ENCODE measurements at regions not wholly inside any gene's neighbourhood (a gene's known extent, or its start where the extent isn't known, plus 50 kb on each side); places are given as distances from the start of the nearest gene placed in this dataset.

GRCh38 chr18:28342231-28342630, 165.3 kb upstream of the CDH2 start:
- ChIA-PET POLR2A (no interaction called here), CTCF (no interaction called here)
- H3K36me3 Mint-ChIP-seq (ENCODE audit: low read depth), result no peaks in the 10 kb centered on the region
- intact Hi-C loops (cut with micrococcal nuclease), result no loop called here
- ATAC-seq (ENCODE audit: low read depth) (no peak), DNase-seq (no peak)
- H3K4me3 Mint-ChIP-seq, result no peak overlapping the region
- no peak for TF ChIP-seq CTCF (IDR thresholded peaks at IDR 0.05)
- peaks cover 5% of the 10 kb centered on the region for H3K9me3 Mint-ChIP-seq
- H3K27ac Mint-ChIP-seq, result no peak overlapping the region
- H3K4me1 Mint-ChIP-seq, result no peaks in the 10 kb centered on the region
- H3K27me3 Mint-ChIP-seq, result no peaks in the 10 kb centered on the region

GRCh38 chr18:28338316-28338715, 161.4 kb upstream of the CDH2 start:
- Mint-ChIP-seq H3K27me3 (no peaks in the 10 kb centered on the region), H3K36me3 (ENCODE audit: low read depth) (no peaks in the 10 kb centered on the region), H3K4me1 (no peaks in the 10 kb centered on the region), H3K9me3 (no peaks in the 10 kb centered on the region), H3K27ac (no peak overlapping the region), H3K4me3 (no peak overlapping the region)
- ChIA-PET CTCF (no interaction called here), POLR2A (interaction anchor here (0.7 kb wide), 1 partner anchor 632 kb away, joined by 4 read pairs; no protein-coding TSS in a partner anchor)
- no peak for TF ChIP-seq CTCF (IDR thresholded peaks at IDR 0.05)
- DNase-seq, result no peak
- no peak for ATAC-seq (ENCODE audit: low read depth)
- intact Hi-C loops (cut with micrococcal nuclease), result no loop called here

- ATAC-seq (ENCODE audit: low read depth) (no peak), DNase-seq (no peak)
- CTCF ChIA-PET, result no interaction called here
- no peak for TF ChIP-seq CTCF (IDR thresholded peaks at IDR 0.05)
- Mint-ChIP-seq H3K36me3 (ENCODE audit: low read depth) (no peaks in the 10 kb centered on the region), H3K9me3 (no peaks in the 10 kb centered on the region), H3K4me1 (no peaks in the 10 kb centered on the region), H3K27me3 (no peaks in the 10 kb centered on the region), H3K27ac (no peak overlapping the region), H3K4me3 (no peak overlapping the region)
- intact Hi-C loops (cut with micrococcal nuclease), result no loop called here
- POLR2A ChIA-PET, result no interaction called here
Measured at GRCh38 chr18:28334516-28334915, 157.6 kb upstream of the CDH2 start.

GRCh38 chr18:28332071-28332470, 155.1 kb upstream of the CDH2 start:
- ATAC-seq (ENCODE audit: low read depth), result no peak
- no peak for TF ChIP-seq CTCF (IDR thresholded peaks at IDR 0.05)
- Mint-ChIP-seq H3K36me3 (ENCODE audit: low read depth) (no peaks in the 10 kb centered on the region), H3K27me3 (no peaks in the 10 kb centered on the region), H3K27ac (no peak overlapping the region), H3K4me3 (no peak overlapping the region), H3K4me1 (no peaks in the 10 kb centered on the region), H3K9me3 (no peaks in the 10 kb centered on the region)
- POLR2A ChIA-PET, result no interaction called here
- no peak for DNase-seq
- CTCF ChIA-PET, result no interaction called here
- intact Hi-C loops (cut with micrococcal nuclease), result no loop called here

- intact Hi-C loops (cut with micrococcal nuclease), result no loop called here
- no peak overlapping the region for H3K27ac Mint-ChIP-seq
- ATAC-seq (ENCODE audit: low read depth), result no peak
- no peak for DNase-seq
- no peak overlapping the region for H3K4me3 Mint-ChIP-seq
- ChIA-PET CTCF (no interaction called here), POLR2A (no interaction called here)
- H3K36me3 Mint-ChIP-seq (ENCODE audit: low read depth), result no peaks in the 10 kb centered on the region
- H3K9me3 Mint-ChIP-seq, result peaks cover 2% of the 10 kb centered on the region
- no peaks in the 10 kb centered on the region for H3K4me1 Mint-ChIP-seq
- no peak for TF ChIP-seq CTCF (IDR thresholded peaks at IDR 0.05)
- no peaks in the 10 kb centered on the region for H3K27me3 Mint-ChIP-seq
Measured at GRCh38 chr18:28331551-28331950, 154.6 kb upstream of the CDH2 start.
